Breast epithelium (tissue), 3 donors: ENCODE measurements at regions not wholly inside any gene's neighbourhood (a gene's known extent, or its start where the extent isn't known, plus 50 kb on each side); places are given as distances from the start of the nearest gene placed in this dataset.

Experiments
- CTCF ChIP-seq, 3 donors: fragments of 450-650 bp; IDR thresholded peaks; one replicate each; pipeline ENCODE4 v1.5.1; 2016 to 2017; ENCODE audit warnings: antibody characterized with exemption in 3 of 3, mild to moderate bottlenecking in 3 of 3, moderate library complexity in 3 of 3
- POLR2A ChIP-seq: fragments of 450-650 bp; IDR thresholded peaks from one replicate; pipeline ENCODE4 v1.6.1; 2016; ENCODE audit warnings: antibody characterized with exemption, mild to moderate bottlenecking, moderate library complexity

- TF ChIP-seq POLR2A (no peak), CTCF (IDR thresholded peaks at IDR 0.05) (no peak)
Observed at GRCh38 chr13:50244355-50244712, 229.1 kb downstream of the KCNRG start.
